Upper lobe of right lung (tissue), 1 donor: ENCODE measurements at regions not wholly inside any gene's neighbourhood (a gene's known extent, or its start where the extent isn't known, plus 50 kb on each side); places are given as distances from the start of the nearest gene placed in this dataset.

ENCODE experiments used
- ATAC-seq: fragments of 200-7000 bp; cut with Tn5 transposase; one replicate; pipeline ENCODE4 v1.9.1; 2020; ENCODE audit warnings: mild to moderate bottlenecking, moderate library complexity
- DNase-seq: peaks from one replicate; pipeline ENCODE4 v3.0.0-alpha.2; 2020
- H3K27ac ChIP-seq: fragments of 200-600 bp; one replicate; pipeline ENCODE4 v1.8.0; 2022
- H3K27me3 ChIP-seq: fragments of 200-600 bp; one replicate; pipeline ENCODE4 v1.8.0; 2022; ENCODE audit warnings: mild to moderate bottlenecking
- H3K36me3 ChIP-seq: fragments of 200-600 bp; one replicate; pipeline ENCODE4 v1.8.0; 2022
- H3K4me1 ChIP-seq: fragments of 200-600 bp; one replicate; pipeline ENCODE4 v1.8.0; 2022
- H3K4me3 ChIP-seq: fragments of 200-600 bp; one replicate; pipeline ENCODE4 v1.8.0; 2022; ENCODE audit warnings: mild to moderate bottlenecking
- H3K9me3 ChIP-seq: fragments of 200-600 bp; one replicate; pipeline ENCODE4 v1.8.0; 2022
- intact Hi-C: fragments of 100-400 bp; cut with DNase I; formaldehyde crosslinking; loops from one replicate; pipeline ENCODE4 v1.11.0; 2022
- TF ChIP-seq, protein P1 (sequence below): fragments of 200-600 bp; IDR thresholded peaks from one replicate; pipeline ENCODE4 v1.8.0; 2022; ENCODE audit warnings: antibody characterized with exemption
- donor health status: DM: no; HTN: yes; CAD: no; lungs with severe emphysema.

DNA sequence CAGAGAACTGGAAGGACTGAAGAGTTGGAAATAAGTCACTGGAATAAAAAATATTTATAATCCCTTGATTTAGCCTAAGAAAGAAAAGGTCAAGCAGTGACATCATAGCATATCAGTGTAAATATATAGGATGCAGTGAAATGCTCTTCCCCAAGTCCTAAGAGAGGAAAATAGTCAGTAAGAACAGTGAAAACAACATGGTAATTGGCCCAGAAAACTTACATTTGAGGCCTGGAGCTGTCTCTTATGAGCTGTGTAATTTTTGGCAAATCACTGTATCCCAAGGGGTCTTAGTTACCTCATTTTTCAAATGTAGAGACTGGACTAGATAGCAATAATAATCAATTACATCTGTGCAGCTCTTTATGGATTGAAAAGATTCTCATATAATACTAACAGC, 255.7 kb upstream of the AR start:
- no peaks in the 10 kb centered on the region for H3K36me3 ChIP-seq
- no peaks in the 10 kb centered on the region for H3K9me3 ChIP-seq
- DNase-seq = no peak
- no peak overlapping the region for H3K27ac ChIP-seq
- TF ChIP-seq, protein P1, sequence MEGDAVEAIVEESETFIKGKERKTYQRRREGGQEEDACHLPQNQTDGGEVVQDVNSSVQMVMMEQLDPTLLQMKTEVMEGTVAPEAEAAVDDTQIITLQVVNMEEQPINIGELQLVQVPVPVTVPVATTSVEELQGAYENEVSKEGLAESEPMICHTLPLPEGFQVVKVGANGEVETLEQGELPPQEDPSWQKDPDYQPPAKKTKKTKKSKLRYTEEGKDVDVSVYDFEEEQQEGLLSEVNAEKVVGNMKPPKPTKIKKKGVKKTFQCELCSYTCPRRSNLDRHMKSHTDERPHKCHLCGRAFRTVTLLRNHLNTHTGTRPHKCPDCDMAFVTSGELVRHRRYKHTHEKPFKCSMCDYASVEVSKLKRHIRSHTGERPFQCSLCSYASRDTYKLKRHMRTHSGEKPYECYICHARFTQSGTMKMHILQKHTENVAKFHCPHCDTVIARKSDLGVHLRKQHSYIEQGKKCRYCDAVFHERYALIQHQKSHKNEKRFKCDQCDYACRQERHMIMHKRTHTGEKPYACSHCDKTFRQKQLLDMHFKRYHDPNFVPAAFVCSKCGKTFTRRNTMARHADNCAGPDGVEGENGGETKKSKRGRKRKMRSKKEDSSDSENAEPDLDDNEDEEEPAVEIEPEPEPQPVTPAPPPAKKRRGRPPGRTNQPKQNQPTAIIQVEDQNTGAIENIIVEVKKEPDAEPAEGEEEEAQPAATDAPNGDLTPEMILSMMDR = no peak
- intact Hi-C loops = no loop called here
- no peaks in the 10 kb centered on the region for H3K27me3 ChIP-seq
- no peaks in the 10 kb centered on the region for H3K4me1 ChIP-seq
- no peak overlapping the region for H3K4me3 ChIP-seq
- no peak for ATAC-seq

DNA sequence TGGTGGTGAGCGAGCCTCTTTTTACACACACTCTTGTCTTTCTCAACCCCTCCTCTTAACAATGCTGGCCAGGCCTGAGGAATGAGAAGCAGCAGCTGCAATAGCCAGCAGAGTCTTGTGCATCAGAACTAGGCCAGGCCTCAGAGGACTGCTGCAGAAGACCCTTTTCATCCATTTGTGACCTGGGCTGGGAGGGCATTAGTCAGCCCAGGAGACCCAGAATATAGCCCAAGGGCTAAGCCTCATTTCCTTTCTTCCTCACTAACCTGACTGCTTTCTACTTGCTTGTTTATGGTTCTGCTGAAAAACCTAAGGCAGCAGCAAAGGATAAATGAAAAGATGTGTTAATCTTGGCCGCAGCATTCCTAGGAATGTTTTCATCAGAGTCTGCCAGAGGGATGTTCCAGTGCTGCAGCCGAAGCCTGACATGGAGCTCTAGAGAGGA, 254.7 kb upstream of the AR start:
- no peak for DNase-seq
- Histone ChIP-seq H3K27me3 (no peaks in the 10 kb centered on the region), H3K4me3 (no peak overlapping the region), H3K27ac (no peak overlapping the region), H3K9me3 (no peaks in the 10 kb centered on the region), H3K36me3 (no peaks in the 10 kb centered on the region), H3K4me1 (no peaks in the 10 kb centered on the region)
- intact Hi-C loops = no loop called here
- TF ChIP-seq, protein P1 = no peak
- no peak for ATAC-seq

DNA sequence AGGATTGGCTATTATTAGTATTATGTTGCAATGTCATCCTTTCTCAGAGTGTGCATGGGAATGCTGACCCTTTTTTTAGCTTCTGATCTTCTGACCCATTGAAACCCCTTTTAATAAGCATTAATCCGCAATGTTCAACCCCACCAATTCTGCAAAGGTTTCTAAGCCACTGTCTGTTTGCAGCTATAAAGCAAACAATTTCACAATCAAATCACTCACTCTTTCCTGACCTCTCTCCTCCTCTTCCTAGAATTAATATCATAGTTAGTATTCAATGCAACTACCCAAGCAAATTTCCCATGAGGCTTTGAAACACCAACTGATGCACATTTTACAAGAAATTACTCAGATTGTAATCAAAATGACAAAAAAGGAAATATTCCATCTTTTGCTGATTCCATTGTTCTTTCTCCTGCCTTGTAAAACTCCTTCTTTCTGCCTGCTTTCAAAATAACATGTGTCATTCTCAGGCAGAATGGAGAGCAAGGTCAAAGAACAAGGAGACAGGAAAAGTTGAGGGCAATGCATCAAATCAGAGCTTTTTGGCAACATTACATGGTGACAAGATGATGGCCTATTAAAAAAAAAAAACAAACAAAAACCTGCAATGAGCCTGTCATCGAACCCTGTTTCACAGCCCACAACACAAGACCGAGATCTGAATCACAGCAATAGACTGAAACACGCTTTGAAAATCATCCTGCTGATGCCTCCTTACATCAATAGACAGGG, 253.2 kb upstream of the AR start:
- Histone ChIP-seq H3K36me3 (no peaks in the 10 kb centered on the region), H3K27me3 (no peaks in the 10 kb centered on the region), H3K4me3 (no peak overlapping the region), H3K9me3 (no peaks in the 10 kb centered on the region), H3K4me1 (no peaks in the 10 kb centered on the region), H3K27ac (no peak overlapping the region)
- ATAC-seq (no peak), DNase-seq (no peak)
- intact Hi-C loops = no loop called here
- TF ChIP-seq, protein P1 = no peak

DNA sequence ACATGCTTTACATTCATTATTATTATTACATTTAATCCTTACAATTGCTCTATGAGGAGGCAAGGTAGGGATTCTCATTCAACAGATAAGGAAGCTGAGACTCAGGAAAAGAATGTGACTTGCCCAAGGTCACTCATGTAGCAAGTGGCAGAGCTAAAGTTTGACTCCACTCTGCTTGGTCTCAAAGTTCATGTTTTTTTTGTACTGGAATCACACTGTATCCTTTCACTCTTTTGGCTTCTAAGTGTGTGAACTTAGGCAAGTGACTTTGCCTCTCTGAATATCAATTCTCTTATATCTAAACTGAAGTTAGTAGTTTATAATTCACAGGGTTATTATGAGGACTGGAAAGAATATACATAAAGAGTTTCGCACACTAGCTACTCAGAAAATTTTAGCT, 247.9 kb upstream of the AR start:
- no peaks in the 10 kb centered on the region for H3K27me3 ChIP-seq
- intact Hi-C loops = no loop called here
- TF ChIP-seq, protein P1 = no peak
- no peak overlapping the region for H3K4me3 ChIP-seq
- ATAC-seq (no peak), DNase-seq (no peak)
- H3K4me1 ChIP-seq = no peaks in the 10 kb centered on the region
- no peaks in the 10 kb centered on the region for H3K36me3 ChIP-seq
- no peaks in the 10 kb centered on the region for H3K9me3 ChIP-seq
- H3K27ac ChIP-seq = no peak overlapping the region

DNA sequence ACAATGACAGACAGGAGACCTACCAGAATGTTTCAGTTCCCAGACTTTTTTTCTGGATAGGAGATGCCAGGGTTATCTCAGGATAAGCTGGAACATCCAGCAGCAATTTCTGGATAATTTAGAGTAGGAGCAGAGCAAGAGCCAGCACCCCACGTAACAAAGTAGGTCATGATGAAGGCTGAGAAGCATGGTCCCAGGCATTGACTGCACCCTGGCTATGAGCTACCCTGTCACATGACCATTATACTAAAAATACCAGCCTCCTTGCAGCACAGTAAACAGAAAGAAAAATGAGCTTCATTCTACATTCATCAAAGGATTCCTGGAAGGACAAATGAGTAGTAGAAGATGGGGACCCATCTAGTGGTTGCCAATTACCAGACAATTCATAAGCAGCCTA, 247.4 kb upstream of the AR start:
- H3K36me3 ChIP-seq = no peaks in the 10 kb centered on the region
- intact Hi-C loops = no loop called here

More for the DNA sequence above, 247.4 kb upstream of the AR start:
- TF ChIP-seq, protein P1 = no peak
- Histone ChIP-seq H3K27ac (no peak overlapping the region), H3K4me1 (no peaks in the 10 kb centered on the region), H3K4me3 (no peak overlapping the region), H3K27me3 (no peaks in the 10 kb centered on the region), H3K9me3 (no peaks in the 10 kb centered on the region)
- no peak for ATAC-seq
- DNase-seq = no peak
